T-helper 22 cell (primary cell): ENCODE measurements at regions not wholly inside any gene's neighbourhood (a gene's known extent, or its start where the extent isn't known, plus 50 kb on each side); places are given as distances from the start of the nearest gene placed in this dataset.

ENCODE experiments used
- DNase-seq: peaks from one replicate; pipeline ENCODE4 v3.0.0-alpha.2; 2020; ENCODE audit warnings: low read depth

GRCh38 chr1:172801771-172802322, 142.9 kb downstream of the FASLG start:
- no peak for DNase-seq

GRCh38 chr1:172809750-172810149, 150.8 kb downstream of the FASLG start:
- no peak for DNase-seq

- no peak for DNase-seq
These were observed 151.7 kb downstream of the FASLG start for GRCh38 chr1:172810480-172811175.

GRCh38 chr1:172811694-172812093, 152.8 kb downstream of the FASLG start:
- DNase-seq, result no peak

- no peak for DNase-seq
These were observed 153.2 kb downstream of the FASLG start for GRCh38 chr1:172812118-172812517.

- no peak for DNase-seq
These were observed 154.4 kb downstream of the FASLG start for GRCh38 chr1:172813330-172813729.

- DNase-seq, result no peak
These were observed 155.5 kb downstream of the FASLG start for GRCh38 chr1:172814428-172814827.

- DNase-seq, result no peak
These were observed 156.8 kb downstream of the FASLG start for GRCh38 chr1:172815740-172816139.

- no peak for DNase-seq
These were observed 160.1 kb downstream of the FASLG start for GRCh38 chr1:172818841-172819527.

- DNase-seq, result no peak
These were observed 161.7 kb downstream of the FASLG start for GRCh38 chr1:172820475-172821158.

GRCh38 chr1:172821609-172822274, 162.8 kb downstream of the FASLG start:
- no peak for DNase-seq

GRCh38 chr1:172822886-172823285, 164.0 kb downstream of the FASLG start:
- DNase-seq, result no peak

GRCh38 chr1:172823534-172823933, 164.6 kb downstream of the FASLG start:
- DNase-seq, result no peak

GRCh38 chr1:172824209-172824608, 165.3 kb downstream of the FASLG start:
- DNase-seq, result no peak

GRCh38 chr1:172826096-172826741, 167.3 kb downstream of the FASLG start:
- no peak for DNase-seq

GRCh38 chr1:172827301-172827700, 168.4 kb downstream of the FASLG start:
- no peak for DNase-seq

- no peak for DNase-seq
These were observed 168.9 kb downstream of the FASLG start for GRCh38 chr1:172827841-172828240.

- no peak for DNase-seq
These were observed 173.3 kb downstream of the FASLG start for GRCh38 chr1:172832006-172832725.

GRCh38 chr1:172833954-172834353, 175.1 kb downstream of the FASLG start:
- DNase-seq, result no peak

GRCh38 chr1:172834609-172835008, 175.7 kb downstream of the FASLG start:
- DNase-seq, result no peak

- DNase-seq, result no peak
These were observed 176.9 kb downstream of the FASLG start for GRCh38 chr1:172835834-172836233.
